ENCODE measurements at regions not wholly inside any gene's neighbourhood (a gene's known extent, or its start where the extent isn't known, plus 50 kb on each side); places are given as distances from the start of the nearest gene placed in this dataset.

DNA sequence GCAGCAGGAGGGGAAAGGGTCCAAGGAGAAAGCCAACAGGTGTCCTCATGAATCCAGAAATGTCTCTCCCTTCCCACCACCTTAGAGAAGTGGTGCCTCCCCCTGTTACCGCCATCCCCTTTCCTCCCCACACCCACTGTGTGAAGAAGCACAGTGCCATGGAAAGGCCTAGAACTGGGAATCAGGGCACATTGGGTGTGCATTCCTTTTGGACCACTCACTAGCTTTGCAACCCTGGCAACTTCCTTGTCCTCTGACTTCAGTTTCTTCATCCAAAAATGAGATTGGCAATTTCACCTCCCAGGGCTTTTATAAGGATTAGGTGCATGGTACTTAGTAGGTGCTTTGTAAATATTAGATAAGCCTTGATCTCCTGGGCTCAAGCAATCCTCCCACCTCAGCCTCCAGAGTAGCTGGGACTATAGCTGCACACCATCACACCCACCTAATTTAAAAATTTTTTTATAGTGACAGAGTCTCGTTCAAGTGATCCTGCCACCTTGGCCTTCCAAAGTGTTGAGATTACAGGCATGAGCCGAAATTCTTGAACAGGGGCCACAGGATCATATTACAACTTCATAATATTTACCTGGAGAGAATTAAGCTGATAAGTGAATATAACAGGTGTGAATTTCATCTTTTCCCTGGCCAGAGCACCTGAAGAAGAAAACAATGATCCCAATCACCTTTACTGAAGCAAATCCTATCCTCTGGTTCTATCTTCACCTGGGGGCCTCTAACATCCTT, 97.9 kb upstream of the TAF1B start:
- H3K36me3 ChIP-seq (ENCODE audit: control insufficient read depth, insufficient read depth, low read length) = no peaks in the 10 kb centered on the region

DNA sequence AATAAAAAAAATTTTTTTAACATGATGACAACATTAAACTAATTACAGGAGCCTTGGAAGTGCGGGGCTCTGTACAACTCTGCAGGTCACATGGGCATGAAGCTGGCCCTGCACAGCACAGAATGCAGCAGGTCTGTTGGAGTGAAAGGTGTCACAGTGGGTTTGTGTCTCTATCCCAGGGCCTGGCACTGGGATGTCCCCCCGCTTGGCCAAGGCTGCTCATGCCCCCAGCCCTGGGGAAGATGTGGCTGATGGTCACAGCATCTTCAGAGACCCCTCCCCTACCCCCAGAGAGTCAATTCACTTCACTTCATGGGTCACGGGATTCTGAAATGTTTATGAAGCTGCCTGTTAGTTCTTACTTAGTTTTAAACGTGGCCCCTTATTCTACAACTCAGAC, 95.9 kb upstream of the TAF1B start:
- Histone ChIP-seq H3K36me3 (ENCODE audit: control insufficient read depth, insufficient read depth, low read length) (no peaks in the 10 kb centered on the region), H3K9ac (ENCODE audit: low read length) (no peak overlapping the region), H3K4me1 (ENCODE audit: control insufficient read depth, insufficient read depth, low read length) (no peaks in the 10 kb centered on the region), H3K27ac (ENCODE audit: low read depth, low read length) (no peak overlapping the region), H3K4me3 (ENCODE audit: low read length) (no peak overlapping the region), H3K27me3 (ENCODE audit: control insufficient read depth, insufficient read depth, low read length) (no peaks in the 10 kb centered on the region)

More for the DNA sequence above, 97.9 kb upstream of the TAF1B start:
- H3K27ac ChIP-seq (ENCODE audit: low read depth, low read length) = no peak overlapping the region
- no peaks in the 10 kb centered on the region for H3K27me3 ChIP-seq (ENCODE audit: control insufficient read depth, insufficient read depth, low read length)
- H3K9ac ChIP-seq (ENCODE audit: low read length) = no peak overlapping the region
- H3K4me3 ChIP-seq (ENCODE audit: low read length) = no peak overlapping the region
- no peaks in the 10 kb centered on the region for H3K4me1 ChIP-seq (ENCODE audit: control insufficient read depth, insufficient read depth, low read length)

- Histone ChIP-seq H3K27me3 (ENCODE audit: control insufficient read depth, insufficient read depth, low read length) (no peaks in the 10 kb centered on the region), H3K4me1 (ENCODE audit: control insufficient read depth, insufficient read depth, low read length) (no peaks in the 10 kb centered on the region), H3K36me3 (ENCODE audit: control insufficient read depth, insufficient read depth, low read length) (no peaks in the 10 kb centered on the region), H3K9ac (ENCODE audit: low read length) (no peak overlapping the region), H3K27ac (ENCODE audit: low read depth, low read length) (no peak overlapping the region), H3K4me3 (ENCODE audit: low read length) (no peak overlapping the region)
These were observed 94.7 kb upstream of the TAF1B start for GRCh38 chr2:9748577-9748976.

DNA sequence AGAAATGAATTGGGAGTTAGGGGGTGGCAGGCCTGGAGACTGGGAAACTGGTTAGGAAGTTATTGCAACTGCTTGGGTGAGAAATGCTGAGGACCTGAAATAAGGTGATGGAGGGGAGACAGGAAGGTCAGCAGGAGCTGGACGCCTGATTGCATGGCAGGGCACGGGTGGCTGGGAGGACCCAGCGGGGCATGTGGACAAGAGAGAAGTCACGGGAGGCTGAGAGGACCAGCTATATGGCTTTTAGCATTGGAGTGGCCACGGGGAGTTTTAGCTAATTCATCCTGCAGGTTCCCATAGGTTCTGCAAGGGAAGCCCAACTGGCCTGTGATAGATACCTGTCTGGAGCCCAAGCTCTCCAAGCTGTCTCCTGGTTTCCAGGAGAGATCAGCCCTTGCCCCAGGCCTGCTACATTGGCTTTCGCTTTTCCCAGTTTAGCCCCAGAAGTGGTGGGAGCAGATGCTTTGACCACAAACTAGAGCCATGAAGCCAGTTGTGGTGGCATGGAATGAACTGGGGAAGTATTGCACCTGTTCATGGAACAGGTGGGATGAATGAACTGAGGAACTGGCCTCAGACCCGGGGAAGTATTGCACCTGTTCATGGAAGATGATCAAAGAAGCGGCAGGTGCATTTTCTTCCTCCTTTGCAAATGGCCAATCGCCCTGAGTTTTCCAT, 93.6 kb upstream of the TAF1B start:
- Histone ChIP-seq H3K27ac (ENCODE audit: low read depth, low read length) (no peak overlapping the region), H3K9ac (ENCODE audit: low read length) (no peak overlapping the region), H3K36me3 (ENCODE audit: control insufficient read depth, insufficient read depth, low read length) (no peaks in the 10 kb centered on the region), H3K4me1 (ENCODE audit: control insufficient read depth, insufficient read depth, low read length) (no peaks in the 10 kb centered on the region), H3K4me3 (ENCODE audit: low read length) (no peak overlapping the region), H3K27me3 (ENCODE audit: control insufficient read depth, insufficient read depth, low read length) (no peaks in the 10 kb centered on the region)

- no peak overlapping the region for H3K4me3 ChIP-seq (ENCODE audit: low read length)
- H3K36me3 ChIP-seq (ENCODE audit: control insufficient read depth, insufficient read depth, low read length) = no peaks in the 10 kb centered on the region
- no peaks in the 10 kb centered on the region for H3K4me1 ChIP-seq (ENCODE audit: control insufficient read depth, insufficient read depth, low read length)
- H3K27ac ChIP-seq (ENCODE audit: low read depth, low read length) = no peak overlapping the region
- H3K27me3 ChIP-seq (ENCODE audit: control insufficient read depth, insufficient read depth, low read length) = no peaks in the 10 kb centered on the region
- no peak overlapping the region for H3K9ac ChIP-seq (ENCODE audit: low read length)
These were observed 92.8 kb upstream of the TAF1B start for GRCh38 chr2:9750224-9751215.

GRCh38 chr2:9751831-9752230, 91.4 kb upstream of the TAF1B start:
- H3K27ac ChIP-seq (ENCODE audit: low read depth, low read length) = no peak overlapping the region
- peaks cover 2% of the 10 kb centered on the region for H3K4me1 ChIP-seq (ENCODE audit: control insufficient read depth, insufficient read depth, low read length)
- peaks cover 2% of the 10 kb centered on the region for H3K27me3 ChIP-seq (ENCODE audit: control insufficient read depth, insufficient read depth, low read length)
- H3K36me3 ChIP-seq (ENCODE audit: control insufficient read depth, insufficient read depth, low read length) = no peaks in the 10 kb centered on the region
- no peak overlapping the region for H3K4me3 ChIP-seq (ENCODE audit: low read length)
- no peak overlapping the region for H3K9ac ChIP-seq (ENCODE audit: low read length)

- H3K27ac ChIP-seq (ENCODE audit: low read depth, low read length) = no peak overlapping the region
- peaks cover 5% of the 10 kb centered on the region for H3K27me3 ChIP-seq (ENCODE audit: control insufficient read depth, insufficient read depth, low read length)
- H3K4me3 ChIP-seq (ENCODE audit: low read length) = no peak overlapping the region
- no peak overlapping the region for H3K9ac ChIP-seq (ENCODE audit: low read length)
- peaks cover 3% of the 10 kb centered on the region for H3K4me1 ChIP-seq (ENCODE audit: control insufficient read depth, insufficient read depth, low read length)
- H3K36me3 ChIP-seq (ENCODE audit: control insufficient read depth, insufficient read depth, low read length) = no peaks in the 10 kb centered on the region
These were observed 90.6 kb upstream of the TAF1B start for GRCh38 chr2:9752441-9753275.

DNA sequence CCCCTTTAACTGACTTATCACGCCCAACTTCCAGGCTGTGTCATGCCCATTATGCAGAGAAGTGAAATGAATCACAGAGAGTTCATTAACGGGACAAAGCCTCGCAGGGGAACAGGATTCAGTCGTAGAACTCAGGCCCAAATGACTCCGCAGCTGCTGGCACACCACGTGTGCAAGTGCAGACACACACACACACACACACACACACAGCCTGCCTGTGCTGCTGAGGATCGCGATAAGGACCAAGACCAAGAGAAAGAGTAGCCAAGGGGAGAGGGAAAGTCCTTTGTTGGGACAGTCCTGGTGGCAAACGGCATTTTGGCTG, 90.0 kb upstream of the TAF1B start:
- H3K27me3 ChIP-seq (ENCODE audit: control insufficient read depth, insufficient read depth, low read length) = peaks cover 5% of the 10 kb centered on the region
- no peak overlapping the region for H3K9ac ChIP-seq (ENCODE audit: low read length)
- H3K4me1 ChIP-seq (ENCODE audit: control insufficient read depth, insufficient read depth, low read length) = peaks cover 3% of the 10 kb centered on the region
- H3K36me3 ChIP-seq (ENCODE audit: control insufficient read depth, insufficient read depth, low read length) = no peaks in the 10 kb centered on the region
- no peak overlapping the region for H3K27ac ChIP-seq (ENCODE audit: low read depth, low read length)
- peak overlapping the region; percentile 43 for H3K4me3 ChIP-seq (ENCODE audit: low read length)

DNA sequence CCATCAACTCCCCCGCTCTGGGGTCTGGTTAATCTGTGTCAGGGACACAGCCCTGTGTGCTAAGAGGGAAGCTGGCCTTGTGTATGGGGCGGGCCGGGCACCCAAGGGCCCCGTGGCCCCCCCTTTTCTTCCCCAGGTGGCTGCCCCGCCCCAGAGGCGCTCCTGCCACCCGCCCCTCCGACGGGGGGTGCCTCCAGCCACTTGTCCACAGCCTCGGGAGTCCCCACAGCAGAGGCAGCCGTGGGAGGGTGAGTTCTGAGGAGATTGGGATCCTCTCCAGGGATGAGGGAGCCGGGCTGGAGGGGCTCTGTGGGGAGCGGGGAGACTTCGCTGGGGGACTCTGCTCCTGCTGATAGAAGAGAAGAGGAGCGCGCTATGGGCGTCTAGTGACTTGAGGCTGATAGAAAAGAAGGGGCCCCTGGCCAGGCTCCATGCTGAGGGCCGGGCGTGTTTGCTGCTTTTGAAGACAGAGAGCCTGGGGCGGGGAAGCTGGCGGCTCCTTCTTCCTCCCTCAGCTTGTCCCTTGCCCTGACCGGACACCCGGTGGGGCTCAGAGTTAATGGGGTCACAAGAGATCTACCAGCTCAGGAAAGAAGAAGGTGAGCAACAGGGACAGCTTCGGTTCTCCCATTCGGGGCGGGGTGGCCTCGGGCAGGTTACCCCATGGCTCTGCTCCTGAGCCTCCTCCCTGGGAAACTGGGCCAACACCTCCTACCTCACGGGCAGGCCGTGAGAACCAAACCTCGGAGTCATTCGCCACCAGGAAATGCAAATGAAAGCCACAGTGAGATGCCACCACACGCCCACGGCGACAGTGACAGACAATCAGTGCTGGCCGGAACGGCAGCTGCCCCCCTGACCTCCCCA, 89.4 kb upstream of the TAF1B start:
- H3K4me3 ChIP-seq (ENCODE audit: low read length) = no peak overlapping the region
- peaks cover 5% of the 10 kb centered on the region for H3K27me3 ChIP-seq (ENCODE audit: control insufficient read depth, insufficient read depth, low read length)
- H3K9ac ChIP-seq (ENCODE audit: low read length) = no peak overlapping the region
- H3K36me3 ChIP-seq (ENCODE audit: control insufficient read depth, insufficient read depth, low read length) = no peaks in the 10 kb centered on the region
- no peak overlapping the region for H3K27ac ChIP-seq (ENCODE audit: low read depth, low read length)
- H3K4me1 ChIP-seq (ENCODE audit: control insufficient read depth, insufficient read depth, low read length) = peaks cover 3% of the 10 kb centered on the region

DNA sequence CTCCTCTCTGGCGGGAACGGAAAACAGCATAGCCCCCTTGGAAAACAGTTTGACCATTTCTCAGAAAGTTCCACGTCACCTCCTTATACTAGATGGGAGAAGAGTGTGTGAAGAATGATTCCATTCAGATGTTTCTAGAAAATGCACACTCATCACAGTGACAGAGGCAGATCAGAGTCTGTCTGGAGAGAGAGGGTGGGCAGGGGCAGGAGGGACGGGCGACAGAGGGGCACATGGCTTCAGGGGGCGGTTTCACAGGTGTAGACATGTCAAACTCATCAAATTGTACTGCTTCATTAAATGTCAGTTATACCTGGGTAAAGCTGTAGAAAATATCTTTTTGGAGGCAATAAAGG, 88.8 kb upstream of the TAF1B start:
- peaks cover 5% of the 10 kb centered on the region for H3K27me3 ChIP-seq (ENCODE audit: control insufficient read depth, insufficient read depth, low read length)
- H3K9ac ChIP-seq (ENCODE audit: low read length) = no peak overlapping the region
- no peaks in the 10 kb centered on the region for H3K36me3 ChIP-seq (ENCODE audit: control insufficient read depth, insufficient read depth, low read length)
- H3K4me3 ChIP-seq (ENCODE audit: low read length) = no peak overlapping the region
- H3K27ac ChIP-seq (ENCODE audit: low read depth, low read length) = no peak overlapping the region
- peaks cover 3% of the 10 kb centered on the region for H3K4me1 ChIP-seq (ENCODE audit: control insufficient read depth, insufficient read depth, low read length)

- Histone ChIP-seq H3K4me1 (ENCODE audit: control insufficient read depth, insufficient read depth, low read length) (peaks cover 3% of the 10 kb centered on the region), H3K27ac (ENCODE audit: low read depth, low read length) (no peak overlapping the region), H3K9ac (ENCODE audit: low read length) (no peak overlapping the region), H3K4me3 (ENCODE audit: low read length) (no peak overlapping the region), H3K36me3 (ENCODE audit: control insufficient read depth, insufficient read depth, low read length) (no peaks in the 10 kb centered on the region), H3K27me3 (ENCODE audit: control insufficient read depth, insufficient read depth, low read length) (peaks cover 5% of the 10 kb centered on the region)
These were observed 88.3 kb upstream of the TAF1B start for GRCh38 chr2:9755008-9755407.
